Stimulated activated CD8-positive, alpha-beta memory T cell treated with anti-CD3 and anti-CD28 coated beads, Interleukin-2, amount 100 ng/mL, for 1 hour (primary cell): ENCODE measurements at regions not wholly inside any gene's neighbourhood (a gene's known extent, or its start where the extent isn't known, plus 50 kb on each side); places are given as distances from the start of the nearest gene placed in this dataset.

Experiments
- DNase-seq, 2 donors: peaks; one replicate each; pipeline ENCODE4 v3.0.0-alpha.2; 2020; ENCODE audit warnings: low read depth in 2 of 2

- DNase-seq: no peak
Observed at GRCh38 chr15:47505712-47506328, 211.5 kb upstream of the SEMA6D start.

GRCh38 chr15:47506329-47507100 is 210.8 kb upstream of the SEMA6D start:
- DNase-seq: no peak

DNA sequence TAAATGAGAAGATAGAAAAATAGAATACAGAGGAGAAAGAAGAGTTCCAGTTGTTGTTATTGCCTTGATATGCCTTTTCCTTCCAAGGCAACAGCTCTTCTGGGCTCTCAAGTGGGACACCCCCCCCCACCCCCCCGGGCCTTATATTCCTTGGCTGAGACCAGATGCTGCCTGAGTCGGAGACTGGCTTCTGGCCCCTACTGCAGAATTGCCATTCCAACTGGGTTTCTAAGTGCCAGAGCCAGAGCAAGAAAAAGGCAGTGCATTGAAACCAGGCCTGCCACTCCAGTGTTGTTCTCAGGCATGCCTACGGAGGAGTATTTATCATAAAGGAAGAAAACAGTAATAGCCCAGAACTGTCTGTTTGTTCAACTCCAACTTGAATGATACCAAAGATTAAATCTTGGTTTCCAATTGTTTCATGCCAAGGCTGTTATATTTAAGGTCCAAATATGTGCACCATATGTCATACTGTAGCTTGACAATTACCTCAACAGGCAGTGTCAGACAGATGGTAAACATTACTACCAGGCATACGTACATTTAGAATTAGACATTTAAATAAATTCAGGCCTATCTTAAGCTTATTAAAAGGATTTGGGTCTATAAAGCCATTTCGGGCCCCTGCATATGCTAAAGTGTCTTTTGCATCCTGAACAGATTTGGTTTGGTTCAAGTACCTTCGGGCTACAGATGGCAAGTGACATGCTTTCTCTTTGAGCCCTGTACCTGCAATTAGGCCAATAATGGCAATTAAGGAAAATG is 209.9 kb upstream of the SEMA6D start:
- DNase-seq: no peak

GRCh38 chr15:47511261-47511660 is 206.0 kb upstream of the SEMA6D start:
- no peak for DNase-seq

- DNase-seq: no peak
Observed at GRCh38 chr15:47513471-47513870, 203.8 kb upstream of the SEMA6D start.

GRCh38 chr15:47514200-47514652 is 203.1 kb upstream of the SEMA6D start:
- DNase-seq: no peak

DNA sequence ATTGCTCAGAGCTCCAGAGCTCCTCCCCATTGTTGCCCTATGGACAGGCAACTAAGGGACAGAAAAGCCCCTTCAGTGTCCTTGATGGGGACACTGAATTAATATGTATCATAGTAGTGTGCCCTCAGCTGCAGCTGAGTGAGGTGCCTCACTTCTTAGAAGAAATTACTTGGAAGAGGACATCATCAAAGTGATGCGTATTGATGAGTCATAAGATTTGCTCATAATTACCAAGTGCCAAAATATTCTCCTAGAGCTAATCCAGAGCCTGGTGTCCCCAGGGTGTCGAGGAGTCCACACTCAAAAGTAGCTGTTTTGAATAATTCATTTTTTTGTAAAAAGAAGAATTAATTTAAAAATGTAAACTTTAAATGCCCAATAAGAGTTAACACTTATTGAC is 200.7 kb upstream of the SEMA6D start:
- no peak for DNase-seq

DNA sequence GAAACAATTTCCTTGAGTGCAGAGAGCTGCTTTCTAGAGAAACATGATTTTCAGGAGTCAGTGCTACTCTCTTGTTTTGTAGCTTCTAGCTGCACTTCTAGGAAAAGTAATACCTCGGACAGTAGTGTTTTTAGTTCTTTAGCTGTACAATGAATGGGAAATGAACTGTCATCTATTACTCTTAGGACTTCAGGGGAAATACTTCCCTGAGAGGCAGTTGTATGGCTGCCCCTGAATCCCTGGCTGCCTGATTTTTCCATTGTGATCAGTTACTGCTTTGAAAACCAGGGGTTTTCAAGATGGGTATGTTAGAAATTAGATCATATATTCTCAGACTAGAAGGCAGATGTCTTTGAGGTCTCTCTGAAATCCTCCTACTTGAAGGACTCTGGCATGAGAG is 200.3 kb upstream of the SEMA6D start:
- no peak for DNase-seq

GRCh38 chr15:47517737-47518136 is 199.6 kb upstream of the SEMA6D start:
- no peak for DNase-seq

GRCh38 chr15:47523681-47524475 is 193.4 kb upstream of the SEMA6D start:
- no peak for DNase-seq

- no peak for DNase-seq
Observed at GRCh38 chr15:47529241-47529640, 188.1 kb upstream of the SEMA6D start.

GRCh38 chr15:47534673-47535072 is 182.6 kb upstream of the SEMA6D start:
- DNase-seq: no peak

GRCh38 chr15:47541562-47541961 is 175.7 kb upstream of the SEMA6D start:
- DNase-seq: no peak

DNA sequence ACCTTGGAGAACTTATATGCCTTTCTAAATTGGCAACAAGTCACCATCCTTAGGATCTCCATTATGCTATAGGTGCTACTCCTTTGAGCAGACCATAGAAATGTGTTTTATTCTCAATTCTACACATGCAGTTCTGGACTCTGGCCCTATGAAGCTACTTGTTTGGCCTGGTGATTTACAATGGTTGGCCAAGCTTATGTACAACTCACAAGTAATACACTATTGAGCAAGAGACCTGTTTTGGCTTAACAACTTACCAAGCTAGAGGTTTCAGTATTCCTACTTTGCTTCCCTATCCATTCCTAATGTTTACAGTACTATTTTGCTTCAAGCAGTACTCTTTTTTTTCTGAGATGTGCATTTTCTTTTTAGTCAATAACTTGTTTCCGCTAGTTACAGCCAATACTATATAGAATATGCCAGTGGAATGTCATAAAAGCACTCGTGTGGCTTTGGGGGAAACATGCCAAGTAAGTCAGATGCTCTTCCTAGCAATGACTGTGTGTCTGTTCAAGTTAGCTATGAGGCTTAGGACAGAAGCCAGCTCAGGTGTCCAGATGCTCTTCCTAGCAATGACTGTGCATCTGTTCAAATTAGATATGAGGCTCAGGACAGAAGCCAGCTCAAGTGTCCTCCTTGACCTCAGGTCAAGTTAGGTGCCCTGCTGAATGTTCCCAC is 174.9 kb upstream of the SEMA6D start:
- DNase-seq: no peak

GRCh38 chr15:47548231-47548630 is 169.1 kb upstream of the SEMA6D start:
- no peak for DNase-seq

DNA sequence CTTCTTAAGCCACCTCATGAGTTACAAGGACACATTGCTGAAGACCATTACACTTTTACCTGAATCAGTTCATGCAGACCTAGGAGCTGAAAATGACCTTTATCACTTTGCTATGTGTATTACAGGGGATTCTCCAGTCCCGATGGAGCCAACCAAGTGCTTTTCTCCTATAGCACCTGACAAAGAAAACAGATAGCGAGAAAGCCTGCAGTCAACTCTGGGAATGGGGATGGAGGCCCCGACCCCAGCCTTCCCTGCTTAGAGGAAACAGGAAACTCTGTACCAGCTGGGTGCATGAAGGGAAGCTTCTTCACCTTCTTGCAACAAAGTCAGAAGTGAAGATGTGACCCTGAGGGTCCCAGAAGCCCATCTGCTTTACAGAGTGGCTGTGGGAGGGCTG is 168.3 kb upstream of the SEMA6D start:
- DNase-seq: no peak

DNA sequence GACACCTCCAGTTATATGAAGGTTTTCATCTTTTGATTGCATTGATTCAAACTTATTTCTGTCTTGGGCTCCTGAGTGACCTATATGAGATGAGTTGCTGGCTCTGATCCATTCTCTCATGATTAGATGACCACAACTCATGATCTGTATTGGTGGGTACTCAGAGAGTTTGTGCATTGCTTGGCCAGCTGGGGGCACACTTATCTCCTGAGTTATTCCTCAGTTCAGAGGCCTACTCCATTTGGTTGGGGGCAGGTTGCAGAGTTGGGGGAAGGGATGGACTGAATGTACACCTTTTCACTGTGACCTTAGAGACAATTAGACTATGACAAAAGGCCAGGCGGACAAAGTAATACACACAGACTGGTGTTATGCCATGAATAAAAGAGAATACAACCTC is 166.2 kb upstream of the SEMA6D start:
- no peak for DNase-seq

DNA sequence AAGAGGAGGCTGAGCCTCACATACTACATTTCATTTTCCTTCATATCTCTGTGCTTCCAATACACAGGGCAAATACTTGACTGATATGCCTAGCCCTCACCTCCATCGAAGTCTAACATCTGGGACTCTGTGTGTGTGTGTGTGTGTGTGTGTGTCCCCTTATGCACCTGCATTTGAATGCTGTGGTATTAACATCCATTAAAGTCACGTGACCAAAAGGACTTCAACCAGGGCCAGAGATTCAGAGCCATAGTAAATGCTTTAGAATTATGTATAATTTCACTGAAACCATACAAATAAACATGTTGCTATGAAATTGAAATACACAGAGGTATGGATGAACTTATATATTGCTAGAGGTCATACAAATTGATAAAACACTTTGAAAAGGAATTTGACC is 165.8 kb upstream of the SEMA6D start:
- no peak for DNase-seq

DNA sequence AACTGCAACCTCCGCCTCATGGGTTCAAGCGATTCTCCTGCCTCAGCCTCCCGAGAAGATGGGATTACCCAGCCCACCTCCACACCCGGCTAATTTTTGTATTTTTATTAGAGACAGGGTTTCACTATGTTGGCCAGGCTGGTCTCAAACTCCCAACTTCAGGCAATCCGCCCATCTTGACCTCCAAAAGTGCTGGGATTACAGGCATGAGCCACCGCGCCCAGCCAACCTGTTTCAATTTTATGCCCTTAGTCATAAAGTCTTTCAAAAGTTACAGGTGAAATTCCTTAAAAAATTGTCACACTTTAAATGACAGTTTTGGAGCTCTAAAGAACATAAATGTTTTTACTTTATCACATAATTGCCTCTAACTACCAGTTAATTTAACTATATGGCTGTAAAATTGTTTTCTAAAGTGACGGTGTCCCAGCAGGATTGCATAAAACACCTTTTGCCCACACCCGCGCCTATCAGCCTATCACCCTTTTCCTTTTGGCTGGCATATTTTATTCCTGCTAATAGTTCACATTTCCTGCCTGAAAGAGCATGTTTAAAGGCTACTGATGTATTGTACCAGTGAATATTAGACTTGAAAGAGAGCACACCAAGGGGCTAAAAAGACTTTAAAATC is 164.2 kb upstream of the SEMA6D start:
- no peak for DNase-seq

- DNase-seq: no peak
Observed at GRCh38 chr15:47553947-47554346, 163.4 kb upstream of the SEMA6D start.

DNA sequence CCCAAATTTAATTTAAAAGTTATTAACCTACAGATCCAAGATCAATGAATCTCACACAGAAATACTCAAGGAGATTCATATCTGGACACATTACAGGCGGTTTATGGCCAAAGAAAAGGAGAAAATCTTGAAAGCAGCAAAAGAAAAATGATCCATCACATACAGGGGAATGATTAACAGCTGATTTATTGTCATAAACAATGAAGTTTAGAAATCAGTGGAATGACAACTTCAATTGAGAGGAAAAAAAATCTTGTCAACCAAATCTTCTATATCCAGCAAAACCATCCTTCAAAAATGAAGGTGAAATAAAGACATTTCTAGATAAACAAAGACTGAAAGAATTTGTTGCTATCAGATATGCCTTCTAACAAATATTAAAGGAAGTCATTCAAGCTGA is 156.2 kb upstream of the SEMA6D start:
- no peak for DNase-seq
